C1 segment of cervical spinal cord (tissue), 14 donors: ENCODE measurements at regions not wholly inside any gene's neighbourhood (a gene's known extent, or its start where the extent isn't known, plus 50 kb on each side); places are given as distances from the start of the nearest gene placed in this dataset.
"Not testable (repeated sequence)": the region's sequence is repeated elsewhere in the genome, so short reads cannot be mapped to it uniquely, and the experiment has no call there.

Experiments used
- DNase-seq, 14 donors: peaks; one replicate each; lab custom pipeline; 2025; lab: John Stamatoyannopoulos, UW

- no peak for DNase-seq
These were observed 130.8 kb upstream of the LARP1 start for GRCh38 chr5:154624341-154624740.

- DNase-seq = no peak
These were observed 134.8 kb upstream of the LARP1 start for GRCh38 chr5:154620411-154620810.

DNA sequence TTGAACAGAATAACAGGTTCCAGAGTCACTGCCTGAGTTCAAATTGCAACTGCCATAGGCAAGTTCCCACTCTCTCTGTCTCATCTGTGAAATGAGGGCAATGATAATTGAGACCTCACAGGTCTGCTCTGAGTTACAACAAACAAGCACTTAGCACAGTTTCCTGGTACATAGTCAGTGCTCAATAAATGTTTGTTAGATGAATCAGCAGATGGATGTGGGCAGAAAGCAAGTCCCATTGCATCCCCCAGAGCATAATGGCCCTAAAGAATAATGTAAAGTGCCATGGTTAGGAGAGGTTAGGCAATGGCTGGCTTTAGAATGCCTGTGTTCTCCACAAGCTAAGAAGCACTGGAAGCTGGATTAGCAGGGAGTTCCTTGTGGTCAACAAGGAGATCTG, 136.5 kb upstream of the LARP1 start:
- DNase-seq = no peak

- DNase-seq = no peak
These were observed 136.6 kb upstream of the HAND1 start for GRCh38 chr5:154614595-154614994.

DNA sequence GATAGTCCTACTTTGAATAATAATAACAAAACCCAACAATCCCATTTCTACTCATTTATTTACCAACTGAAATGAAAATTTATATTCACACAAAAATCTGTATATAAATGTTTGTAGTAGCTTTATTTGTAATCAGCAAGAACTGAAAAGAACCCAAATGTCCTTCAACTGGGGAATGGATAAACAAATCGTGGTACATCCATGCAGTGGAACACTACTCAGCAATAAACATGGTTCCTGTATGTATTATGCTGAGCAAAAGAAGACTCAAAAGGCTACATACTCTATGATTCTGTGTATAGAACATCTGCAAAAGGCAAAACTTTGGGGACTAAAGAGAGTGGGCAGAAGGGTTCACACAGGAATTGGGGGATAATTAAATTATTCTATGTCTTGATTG, 136.1 kb upstream of the HAND1 start:
- no peak for DNase-seq

GRCh38 chr5:154612666-154613065, 134.6 kb upstream of the HAND1 start:
- DNase-seq = no peak

DNA sequence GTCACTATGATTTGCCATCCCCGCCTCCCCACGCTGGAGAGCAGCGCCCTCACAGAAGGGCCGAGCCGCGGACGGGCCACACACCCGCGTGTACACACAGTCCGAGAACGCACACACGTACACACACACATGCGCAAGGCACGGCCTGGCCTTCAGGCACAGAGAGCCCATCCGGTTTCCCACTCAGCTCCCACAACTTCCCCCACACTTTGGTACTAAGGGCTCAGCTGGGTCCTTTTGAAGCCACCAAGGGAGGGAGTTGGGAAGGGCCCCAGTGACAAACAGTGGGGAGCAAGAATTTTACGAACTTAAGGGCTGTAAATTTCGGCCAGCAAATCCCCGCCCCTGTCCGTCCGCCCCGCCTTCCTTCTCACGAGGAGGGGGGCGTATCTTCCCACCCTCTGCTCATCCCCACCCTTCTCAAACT, 133.3 kb upstream of the HAND1 start:
- DNase-seq = no peak

GRCh38 chr5:154610321-154611154, 132.5 kb upstream of the HAND1 start:
- DNase-seq = peak in 10 of 14 donors; percentile 3 to 53 (median 25)

DNA sequence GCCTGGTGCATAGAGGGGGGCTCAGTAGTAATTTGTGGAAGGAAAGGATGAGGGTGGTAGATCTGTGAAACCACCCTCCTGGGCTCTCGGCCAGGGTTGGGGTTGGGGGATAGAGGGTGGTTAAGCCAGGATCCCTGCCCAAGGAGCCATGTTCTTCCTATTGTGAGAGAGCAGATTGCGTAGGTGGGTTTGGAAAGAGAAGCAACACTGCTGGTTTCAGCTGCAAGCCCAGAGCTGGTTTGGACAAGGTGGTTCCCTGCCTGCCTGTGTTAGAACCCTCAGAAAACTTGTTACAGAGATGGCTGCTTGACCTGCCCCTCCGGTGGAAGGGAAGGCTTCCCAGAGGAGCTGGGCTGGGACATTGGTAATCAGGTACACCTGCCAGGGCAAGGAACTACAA, 131.2 kb upstream of the HAND1 start:
- no peak for DNase-seq

DNA sequence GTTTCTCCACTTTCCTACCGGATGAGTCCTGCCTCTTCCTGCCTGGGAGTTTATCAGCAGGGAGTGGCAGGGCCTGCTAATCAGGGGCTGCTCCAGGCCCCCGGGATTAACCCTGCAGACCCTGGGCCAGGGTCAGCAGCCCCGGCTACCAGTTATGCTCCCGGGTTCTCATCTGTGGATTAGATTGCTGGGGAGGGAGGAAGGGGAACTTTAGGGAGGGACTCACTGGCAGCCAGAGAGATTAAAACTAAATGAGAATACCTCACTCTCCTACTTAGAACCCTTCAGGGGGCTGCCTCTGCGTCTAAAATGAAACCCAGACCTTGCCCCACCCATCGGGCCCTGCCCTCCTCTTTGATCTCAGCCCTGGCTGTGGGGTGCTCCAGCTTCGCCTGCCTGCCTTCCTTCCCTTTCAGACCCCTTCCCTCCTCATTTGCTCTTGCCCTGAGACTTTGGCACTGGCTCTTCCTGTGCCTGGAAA, 130.5 kb upstream of the HAND1 start:
- no peak for DNase-seq

- no peak for DNase-seq
These were observed 129.7 kb upstream of the HAND1 start for GRCh38 chr5:154607746-154608145.

DNA sequence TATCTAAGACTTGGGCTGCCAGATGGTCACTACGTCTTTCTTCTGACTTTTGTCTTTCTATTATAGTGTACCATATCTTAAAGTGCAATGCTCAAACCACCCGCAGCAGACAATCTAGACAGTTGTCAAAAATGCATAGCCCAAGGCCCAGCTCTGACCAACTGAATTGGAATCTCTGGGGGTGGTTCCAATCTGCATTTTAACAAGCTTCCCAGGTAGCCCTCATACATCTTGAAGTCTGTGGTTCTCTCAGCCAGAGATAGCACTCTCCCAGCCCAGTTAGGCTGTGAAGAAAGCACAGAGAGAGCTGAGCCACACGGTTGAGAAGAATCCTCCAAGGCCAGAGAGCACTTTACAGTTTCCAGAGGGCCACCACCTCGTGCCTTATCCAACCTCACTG, 128.2 kb upstream of the HAND1 start:
- DNase-seq = no peak

- DNase-seq = no peak
These were observed 126.1 kb upstream of the HAND1 start for GRCh38 chr5:154603953-154604679.

DNA sequence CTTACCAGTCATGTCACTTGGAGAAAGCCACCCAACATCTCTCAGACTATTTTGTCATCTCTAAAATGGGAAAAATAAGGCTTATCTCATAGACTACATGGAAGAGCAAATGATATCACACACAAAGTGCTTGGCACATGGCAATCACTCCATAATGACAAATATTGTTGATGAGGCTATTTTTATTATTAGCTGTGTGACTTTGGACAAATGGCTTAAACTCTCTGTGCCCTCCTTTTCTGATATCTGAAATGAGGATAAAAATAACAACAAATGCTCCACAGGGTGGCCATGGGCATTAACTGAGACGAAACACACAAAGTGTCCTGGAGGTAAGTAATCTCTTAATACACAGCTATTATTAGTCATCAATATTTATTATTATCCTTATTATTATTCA, 125.5 kb upstream of the HAND1 start:
- DNase-seq = no peak

DNA sequence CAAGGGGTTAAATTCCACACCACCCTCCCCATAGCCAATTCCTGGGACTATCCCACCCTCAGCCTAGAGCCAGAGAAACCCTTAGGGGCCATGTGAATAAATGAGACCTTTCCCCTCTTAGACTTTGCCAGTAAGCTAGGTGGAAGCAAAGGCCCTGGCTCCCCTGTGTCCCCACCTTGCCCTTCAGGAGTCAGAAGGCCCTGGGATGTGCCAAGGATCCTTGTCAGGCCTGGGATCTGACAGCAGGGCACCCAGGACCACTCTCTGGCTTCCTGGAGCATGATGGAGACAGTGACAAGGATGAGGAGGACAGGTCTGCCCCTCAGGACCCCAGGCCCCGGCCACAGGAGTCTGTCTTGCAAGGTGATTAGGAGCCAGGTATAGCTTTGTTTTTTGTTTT, 125.0 kb upstream of the HAND1 start:
- no peak for DNase-seq

GRCh38 chr5:154601014-154601413, 123.0 kb upstream of the HAND1 start:
- DNase-seq = no peak

DNA sequence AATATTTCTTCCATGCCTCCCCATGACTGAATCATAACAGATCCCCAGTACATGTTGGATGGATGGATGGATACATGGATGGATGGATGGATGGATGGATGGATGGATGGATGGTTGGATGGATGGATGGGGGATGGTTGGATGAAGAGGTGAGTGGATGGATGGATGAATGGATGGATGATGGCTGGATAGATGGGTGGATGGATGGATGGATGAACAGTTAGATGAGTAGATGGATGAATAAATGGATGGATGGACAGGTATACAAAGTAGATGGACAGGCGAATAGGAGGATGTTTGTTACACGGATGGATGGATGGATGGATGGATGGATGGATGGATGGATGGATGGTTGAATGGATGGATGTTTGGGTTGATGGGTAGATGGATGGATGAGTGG, 120.0 kb upstream of the HAND1 start:
- DNase-seq = no peak

DNA sequence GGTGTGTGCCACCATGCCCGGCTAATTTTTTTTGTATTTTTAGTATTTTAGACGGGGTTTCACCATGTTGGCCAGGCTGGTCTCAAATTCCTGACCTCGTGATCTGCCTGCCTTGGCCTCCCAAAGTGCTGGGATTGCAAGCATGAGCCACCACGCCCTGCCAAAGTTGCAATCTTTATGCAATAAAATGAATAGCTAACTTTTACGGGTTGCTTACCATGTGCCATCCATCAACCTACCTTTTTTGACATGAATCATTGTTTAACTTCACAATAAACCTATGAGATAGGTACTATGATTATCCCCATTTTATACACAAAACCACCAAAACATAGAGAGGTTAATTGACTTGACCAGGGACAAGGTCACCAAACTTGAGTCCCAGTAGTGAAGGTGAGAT, 118.8 kb upstream of the HAND1 start:
- DNase-seq = not testable (repeated sequence)

DNA sequence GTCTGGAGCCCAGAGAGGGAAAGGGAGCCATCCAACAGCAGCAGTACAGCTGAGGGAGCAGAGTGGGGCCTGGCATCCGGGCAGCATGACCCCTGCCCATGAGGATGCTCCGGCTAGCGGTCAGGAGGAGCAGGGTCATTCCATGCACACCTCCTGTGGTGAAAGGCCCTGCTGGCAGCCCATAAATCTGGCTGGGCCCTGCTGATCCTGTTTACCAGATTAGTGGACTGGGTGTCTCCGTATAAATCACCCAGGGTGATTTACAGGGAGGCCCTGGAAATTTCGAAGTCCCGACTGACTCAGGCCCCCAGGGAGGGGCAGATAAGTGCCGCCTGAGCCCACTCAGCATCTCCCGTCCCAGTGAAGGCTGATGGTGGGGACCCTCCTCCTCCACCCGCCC, 117.6 kb upstream of the HAND1 start:
- no peak for DNase-seq

- no peak for DNase-seq
These were observed 115.8 kb upstream of the HAND1 start for GRCh38 chr5:154593796-154594195.

GRCh38 chr5:154593071-154593470, 115.0 kb upstream of the HAND1 start:
- no peak for DNase-seq

DNA sequence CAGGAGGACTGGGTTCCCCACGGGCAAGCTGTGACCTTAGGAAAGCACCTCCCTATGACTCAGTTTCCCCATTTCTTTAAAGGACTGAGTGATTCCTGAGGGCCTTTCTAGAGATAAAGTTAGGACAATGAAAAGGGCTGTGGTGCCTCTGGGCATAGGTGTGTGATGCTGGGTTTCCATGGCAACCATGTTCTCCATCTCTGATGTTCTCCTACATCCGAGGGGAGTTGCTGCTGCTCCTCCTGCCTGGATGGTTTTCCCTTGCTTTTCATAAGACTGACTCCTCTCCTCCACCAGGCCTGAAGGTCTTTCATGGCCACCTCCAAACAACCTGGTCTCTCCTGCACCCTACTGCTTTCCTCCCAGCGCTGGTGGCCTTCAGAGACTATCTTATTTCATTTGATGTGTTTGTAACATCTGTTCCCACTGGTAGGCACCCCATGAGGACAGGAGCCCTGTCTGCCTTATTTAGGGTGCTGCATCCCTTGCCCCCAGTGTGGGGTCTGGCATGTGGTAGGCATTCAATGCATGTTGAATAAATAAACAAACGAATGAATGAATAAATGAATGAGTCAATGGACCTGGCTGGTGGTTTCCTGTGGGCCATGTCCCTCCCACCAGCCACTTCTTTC, 112.2 kb upstream of the HAND1 start:
- DNase-seq = no peak

DNA sequence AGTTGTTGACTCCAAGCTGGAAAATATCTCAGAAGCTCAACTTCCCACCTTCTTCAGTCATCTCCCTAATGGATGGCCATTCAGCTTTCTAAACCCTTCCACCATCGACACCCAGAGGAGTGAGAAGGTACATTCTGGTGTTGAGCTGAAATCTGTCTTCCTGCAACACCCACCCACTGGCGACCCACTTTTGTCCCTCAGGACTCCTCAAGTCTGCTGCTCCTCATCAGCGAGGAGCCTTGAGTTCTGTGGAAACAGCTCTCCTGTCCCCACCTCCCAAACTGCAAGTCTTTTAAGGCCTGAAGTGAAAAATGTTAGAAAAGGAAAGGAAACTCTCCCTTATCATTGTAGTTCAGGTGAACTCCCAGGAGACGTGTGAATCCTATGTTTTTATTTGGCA, 111.5 kb upstream of the HAND1 start:
- no peak for DNase-seq
